GM18870 (cell line): ENCODE measurements at regions not wholly inside any gene's neighbourhood (a gene's known extent, or its start where the extent isn't known, plus 50 kb on each side); places are given as distances from the start of the nearest gene placed in this dataset.
"Not testable (repeated sequence)": the region's sequence is repeated elsewhere in the genome, so short reads cannot be mapped to it uniquely, and the experiment has no call there.

Experiments used
- ATAC-seq: cut with Tn5 transposase; IDR thresholded peaks from one replicate; pipeline ENCODE4 v1.9.1; 2021; ENCODE audit warnings: moderate library complexity; ENCODE audit not compliant: unreplicated experiment

DNA sequence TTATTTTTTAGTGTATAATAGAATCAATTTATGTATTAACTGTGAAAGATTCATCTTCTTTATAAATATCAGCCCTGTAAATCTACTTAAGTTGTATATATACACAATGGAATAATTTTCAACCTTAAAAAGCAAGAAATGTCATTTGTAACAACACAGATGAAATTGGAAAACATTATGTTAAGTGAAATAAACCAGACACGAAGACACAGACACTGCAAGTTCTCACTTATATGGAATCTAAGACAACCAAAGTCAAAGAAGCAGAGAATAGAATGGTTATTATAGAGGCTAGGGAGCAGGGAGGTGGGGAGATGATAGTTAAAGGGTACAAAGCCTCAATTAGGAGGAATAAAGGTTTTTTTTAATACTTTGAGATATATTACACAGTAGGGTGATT lies 1404.4 kb downstream of the HACE1 start:
- no peak for ATAC-seq

- no peak for ATAC-seq
Observed at GRCh38 chr6:103409475-103409874, 1450.2 kb downstream of the HACE1 start.

- ATAC-seq, result no peak
Observed at GRCh38 chr6:103405321-103405720, 1454.4 kb downstream of the HACE1 start.

DNA sequence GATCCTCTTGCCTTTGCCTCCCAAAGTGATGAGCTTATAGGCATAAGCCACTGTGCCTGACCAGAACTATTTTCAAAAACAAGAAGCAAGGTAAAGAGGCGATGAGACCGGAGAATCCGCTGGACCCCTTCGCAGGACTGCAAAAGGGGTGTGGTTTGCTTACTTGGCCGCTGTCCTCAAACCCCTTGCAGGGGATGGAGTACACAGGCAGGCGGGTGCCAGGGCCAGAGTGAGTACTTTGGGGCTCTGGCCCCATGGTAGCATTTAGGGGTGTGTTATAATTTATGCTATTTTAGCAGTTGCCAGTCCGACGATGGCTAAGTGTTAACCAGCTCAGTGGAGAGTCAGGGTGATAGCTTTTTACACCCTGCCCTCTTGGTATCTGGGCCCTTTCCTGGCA lies 1454.9 kb downstream of the HACE1 start:
- no peak for ATAC-seq

GRCh38 chr6:103396768-103397167 lies 1463.0 kb downstream of the HACE1 start:
- ATAC-seq, result no peak

DNA sequence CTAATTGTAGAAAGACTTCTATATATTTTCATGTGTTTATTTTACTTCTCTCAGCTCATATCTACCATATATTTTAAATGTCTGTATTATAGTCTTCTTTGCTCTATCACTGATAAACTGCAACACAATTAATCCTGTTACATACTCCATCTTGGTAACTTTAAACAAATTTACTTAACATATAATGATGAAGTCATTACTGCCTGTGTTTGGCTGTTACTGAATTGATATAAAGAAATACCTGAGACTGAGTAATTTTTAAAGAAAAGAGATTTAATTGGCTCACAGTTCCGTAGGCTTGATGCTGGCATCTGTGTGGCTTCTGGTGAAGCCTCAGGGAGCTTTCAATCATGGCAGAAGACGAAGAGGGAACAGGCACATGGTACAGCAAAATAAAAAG lies 1480.4 kb downstream of the HACE1 start:
- no peak for ATAC-seq

- no peak for ATAC-seq
Observed at GRCh38 chr6:103367212-103367611, 1492.5 kb downstream of the HACE1 start.

- ATAC-seq, result no peak
Observed at GRCh38 chr6:103356531-103356930, 1503.2 kb downstream of the HACE1 start.

DNA sequence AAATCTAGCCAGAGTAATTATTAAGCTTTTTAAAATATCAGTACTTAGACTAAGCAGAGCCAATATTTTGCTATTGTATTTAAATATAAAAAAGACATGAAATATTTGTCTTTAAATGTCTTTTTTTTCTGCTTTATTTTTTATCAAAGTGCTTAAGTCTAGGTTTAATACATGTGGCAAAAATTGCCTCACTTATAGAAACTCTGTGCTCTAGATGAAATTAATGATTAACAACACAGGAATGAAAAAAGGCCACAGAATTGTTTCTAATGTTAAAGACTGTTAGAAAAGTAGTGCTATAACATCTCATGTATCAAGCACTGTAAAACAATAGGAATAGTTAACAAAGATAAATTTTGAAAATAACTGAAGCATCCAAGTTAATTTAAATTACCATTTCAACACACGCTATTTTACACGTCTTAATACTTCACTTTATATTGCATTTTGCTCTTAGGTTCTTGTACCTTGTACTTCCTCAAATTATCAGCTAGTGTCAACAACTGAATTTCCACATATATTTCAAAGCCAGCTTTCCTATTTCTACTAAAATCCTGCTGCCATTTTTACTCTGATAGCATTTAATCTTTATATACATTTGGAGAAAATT lies 1515.1 kb downstream of the HACE1 start:
- no peak for ATAC-seq

DNA sequence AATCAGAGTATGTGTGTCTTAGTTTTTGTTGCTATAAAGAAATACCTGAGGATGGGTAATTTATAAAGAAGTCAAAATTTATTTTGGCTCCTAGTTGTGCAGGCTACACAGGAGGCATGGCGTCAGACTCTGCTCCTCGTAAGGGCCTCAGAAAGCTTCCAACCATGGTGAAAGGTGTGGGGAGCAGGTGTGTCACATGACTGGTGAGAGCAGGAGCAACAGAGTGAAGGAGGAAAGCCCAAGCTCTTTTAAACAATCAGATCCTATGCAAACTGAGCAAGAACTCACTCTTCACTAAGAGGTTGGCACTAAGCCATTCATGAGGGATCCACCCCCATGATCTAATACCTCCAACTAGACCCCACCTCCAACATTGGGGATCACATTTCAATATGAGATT lies 1524.3 kb downstream of the HACE1 start:
- ATAC-seq, result no peak

DNA sequence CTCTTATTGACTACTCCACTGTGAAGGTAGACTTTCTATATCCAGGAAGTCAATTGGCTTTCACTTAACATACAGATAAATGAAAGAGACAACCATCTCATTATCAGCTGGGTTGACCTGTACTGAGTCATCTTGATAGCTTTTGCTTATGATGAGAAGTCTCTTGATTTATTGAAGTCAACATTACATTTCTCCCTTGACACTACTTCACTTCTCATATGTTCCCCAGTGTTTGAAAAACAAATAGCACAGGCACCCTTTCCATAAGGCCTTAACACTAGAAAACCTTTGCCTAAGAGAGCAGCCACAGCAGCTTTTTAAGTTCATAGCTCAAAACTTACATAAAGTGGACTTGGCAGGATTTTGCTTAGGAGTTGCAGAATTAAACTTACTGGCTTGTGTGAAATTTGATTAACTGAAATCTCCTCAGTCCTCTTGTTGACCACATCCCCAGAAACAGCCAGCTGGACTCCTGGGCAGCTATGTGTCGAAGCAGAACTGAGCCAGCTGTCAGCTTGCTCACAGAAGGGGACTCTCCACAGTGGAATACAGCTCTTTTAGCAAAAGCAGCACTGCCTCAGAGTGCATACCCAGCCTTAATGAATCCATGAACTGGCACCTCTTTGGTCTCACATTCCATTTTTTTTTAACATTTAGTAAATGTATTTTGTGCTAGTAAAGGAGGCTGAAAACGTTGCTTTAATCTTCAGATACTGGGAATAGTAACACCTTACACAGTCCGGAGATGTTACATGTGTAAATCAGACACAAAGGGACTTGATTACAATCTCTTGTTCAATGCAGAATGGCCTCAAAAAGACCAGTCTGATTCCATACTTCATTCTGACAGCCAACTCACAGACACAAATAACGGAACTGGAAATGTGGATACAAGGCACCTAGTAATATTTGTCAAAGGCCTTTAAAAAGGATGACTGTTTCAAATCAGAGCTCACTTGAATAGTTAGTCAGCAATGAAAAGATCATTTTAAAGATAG lies 1532.7 kb downstream of the HACE1 start:
- ATAC-seq, result no peak

GRCh38 chr6:103313432-103313831 lies 1546.3 kb downstream of the HACE1 start:
- no peak for ATAC-seq

- not testable (repeated sequence) for ATAC-seq
Observed at GRCh38 chr6:103294376-103294775, 1565.3 kb downstream of the HACE1 start.

DNA sequence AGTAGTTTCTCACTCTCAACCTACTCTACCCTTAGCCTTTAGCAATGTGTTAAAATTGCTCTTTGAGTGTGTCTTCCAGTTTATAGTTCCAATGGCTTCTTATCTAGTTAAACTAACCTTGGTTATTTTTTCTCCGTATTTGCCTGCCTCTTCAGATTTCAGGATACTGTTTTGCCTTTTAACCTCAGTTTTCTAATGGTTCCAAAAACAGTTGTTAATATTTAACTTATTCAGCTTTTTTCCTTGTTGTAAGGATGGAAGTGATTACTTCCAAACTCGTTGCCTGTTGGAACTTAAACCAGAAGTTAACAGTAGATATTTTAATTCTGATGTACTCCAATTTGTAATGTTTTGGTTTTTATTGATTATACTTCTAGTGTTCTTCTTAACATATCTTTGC lies 1574.9 kb downstream of the HACE1 start:
- ATAC-seq, result no peak

DNA sequence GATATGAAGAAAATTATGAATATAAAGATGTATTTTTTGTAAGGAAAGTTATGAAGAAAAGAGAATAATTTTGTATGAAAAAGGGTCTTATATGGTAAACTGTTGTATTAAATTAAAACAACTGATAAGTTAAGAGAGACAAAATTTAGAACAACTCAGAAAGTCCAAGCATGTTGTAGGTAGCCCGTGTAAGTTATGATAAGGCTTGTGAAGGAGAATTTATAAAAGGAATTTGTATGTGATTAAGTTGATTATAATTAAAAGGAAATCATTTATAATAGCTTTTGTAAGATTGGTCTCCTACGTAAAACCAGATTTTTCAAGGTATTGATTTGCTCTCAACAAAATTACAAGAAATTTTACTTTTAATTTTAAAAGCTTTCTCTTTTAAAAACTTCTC lies 1579.3 kb downstream of the HACE1 start:
- no peak for ATAC-seq

DNA sequence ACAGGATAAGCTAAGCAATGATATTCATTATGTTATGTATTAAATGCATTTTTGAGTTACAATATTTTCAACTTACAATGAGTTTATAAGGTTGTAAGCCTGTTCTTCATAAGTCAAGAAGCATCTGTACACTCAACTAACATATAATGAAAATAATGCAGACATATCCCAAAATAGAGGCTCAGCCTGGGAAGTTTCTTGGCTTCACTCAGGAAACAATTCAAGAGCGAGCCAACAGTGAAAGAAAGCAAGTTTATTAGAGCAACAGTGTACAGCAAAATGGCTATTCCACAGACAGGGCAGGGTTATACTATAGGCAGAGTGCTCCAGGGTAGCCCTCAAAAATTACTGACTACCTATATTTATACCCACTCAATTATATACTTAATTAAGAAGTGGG lies 1581.8 kb downstream of the HACE1 start:
- no peak for ATAC-seq

DNA sequence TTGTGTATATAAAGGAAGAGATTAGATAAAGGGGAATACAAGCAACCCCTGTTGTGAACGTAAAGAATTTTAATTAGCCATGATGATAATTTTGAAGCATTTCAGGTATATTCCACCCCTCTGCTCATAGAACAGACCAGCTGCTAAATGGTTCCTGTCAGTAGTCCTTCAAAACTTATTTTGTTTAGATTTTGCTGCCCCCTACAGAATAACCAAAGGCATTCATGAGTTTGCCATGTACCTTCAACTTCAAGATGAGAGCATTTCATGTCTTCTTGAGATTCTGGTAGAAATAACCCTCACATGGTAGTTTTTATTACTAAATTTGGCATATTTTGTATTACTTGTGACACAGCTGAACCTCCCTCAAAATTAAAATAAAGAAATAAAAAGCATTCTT lies 1586.7 kb downstream of the HACE1 start:
- no peak for ATAC-seq

DNA sequence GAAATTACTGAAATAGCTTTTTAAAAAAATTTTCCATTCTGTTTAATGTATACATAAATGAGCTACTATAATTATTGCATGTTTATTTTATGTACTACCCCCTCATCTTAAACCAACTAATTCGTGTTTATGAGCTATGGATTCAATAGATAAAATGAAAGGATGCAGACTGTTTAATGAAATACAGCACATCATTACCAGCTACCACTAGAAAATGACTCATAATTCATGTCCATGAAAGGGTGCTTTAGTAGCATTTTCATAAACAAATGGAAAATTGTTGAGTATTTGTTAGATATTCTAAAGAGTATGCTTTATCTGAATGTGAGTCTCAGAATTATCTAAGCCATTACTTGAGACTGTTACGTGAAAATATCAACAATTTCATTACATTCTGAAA lies 1590.1 kb downstream of the HACE1 start:
- ATAC-seq, result no peak

DNA sequence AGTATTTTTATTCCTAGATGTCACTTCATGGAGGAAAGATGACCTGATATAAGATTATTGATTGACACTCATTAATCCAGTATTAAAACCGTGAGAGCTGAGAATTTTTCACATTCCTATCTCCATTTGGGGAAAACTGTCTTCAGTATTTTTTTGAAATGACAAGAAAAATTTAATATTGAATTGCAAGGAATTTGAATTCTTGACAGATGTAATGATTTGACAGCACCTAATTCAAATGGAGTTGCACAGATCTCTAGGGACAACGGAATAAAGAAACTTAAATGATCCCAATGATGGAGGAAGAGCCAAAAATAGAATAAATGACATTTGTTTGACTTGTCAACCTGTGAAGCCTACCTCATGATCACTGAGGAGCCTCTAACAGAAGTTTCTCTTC lies 1591.4 kb downstream of the HACE1 start:
- no peak for ATAC-seq

- ATAC-seq, result no peak
Observed at GRCh38 chr6:103264020-103264419, 1595.7 kb downstream of the HACE1 start.

GRCh38 chr6:103255132-103255531 lies 1604.6 kb downstream of the HACE1 start:
- ATAC-seq, result no peak

GRCh38 chr6:103236923-103237322 lies 1622.8 kb downstream of the HACE1 start:
- ATAC-seq, result no peak
